ENCODE measurements at regions not wholly inside any gene's neighbourhood (a gene's known extent, or its start where the extent isn't known, plus 50 kb on each side); places are given as distances from the start of the nearest gene placed in this dataset.

GRCh38 chr11:33634291-33634834 lies 66.3 kb downstream of the C11orf91 start:
- TF ChIP-seq EP300 (IDR thresholded peaks at IDR 0.05; ENCODE audit: low read length), result no peak
- no peak for TF ChIP-seq ZNF507 (tag; conservative IDR thresholded peaks at IDR 0.05)

Data from K562 (cell line).